Lower lobe of right lung (tissue), 2 donors: ENCODE measurements at regions not wholly inside any gene's neighbourhood (a gene's known extent, or its start where the extent isn't known, plus 50 kb on each side); places are given as distances from the start of the nearest gene placed in this dataset.

Experiments
- ATAC-seq, 2 donors: fragments of 200-7000 bp; cut with Tn5 transposase; one replicate each; pipeline ENCODE4 v1.9.1; 2020 to 2022; ENCODE audit warnings: mild to moderate bottlenecking in 2 of 2, moderate library complexity in 2 of 2
- DNase-seq: peaks from one replicate; pipeline ENCODE4 v3.0.0-alpha.2; 2020
- H3K27ac ChIP-seq: fragments of 200-600 bp; one replicate; pipeline ENCODE4 v1.8.0; 2022
- H3K27me3 ChIP-seq: fragments of 200-600 bp; one replicate; pipeline ENCODE4 v1.8.0; 2022; ENCODE audit warnings: low read depth
- H3K36me3 ChIP-seq: fragments of 200-600 bp; one replicate; pipeline ENCODE4 v1.8.0; 2022; ENCODE audit warnings: mild to moderate bottlenecking
- H3K4me1 ChIP-seq: fragments of 200-600 bp; one replicate; pipeline ENCODE4 v1.8.0; 2022
- H3K4me3 ChIP-seq: fragments of 200-600 bp; one replicate; pipeline ENCODE4 v1.8.0; 2022; ENCODE audit warnings: mild to moderate bottlenecking
- H3K9me3 ChIP-seq: fragments of 200-600 bp; one replicate; pipeline ENCODE4 v1.8.0; 2022
- intact Hi-C: fragments of 100-400 bp; cut with DNase I; formaldehyde crosslinking; loops from one replicate; pipeline ENCODE4 v1.11.0; 2022
- TF ChIP-seq, protein P1 (sequence below): fragments of 200-600 bp; IDR thresholded peaks from one replicate; pipeline ENCODE4 v1.8.0; 2022; ENCODE audit warnings: antibody characterized with exemption, mild to moderate bottlenecking
- donor health status: DM: no; HTN: yes; CAD: no; lungs with severe emphysema.

DNA sequence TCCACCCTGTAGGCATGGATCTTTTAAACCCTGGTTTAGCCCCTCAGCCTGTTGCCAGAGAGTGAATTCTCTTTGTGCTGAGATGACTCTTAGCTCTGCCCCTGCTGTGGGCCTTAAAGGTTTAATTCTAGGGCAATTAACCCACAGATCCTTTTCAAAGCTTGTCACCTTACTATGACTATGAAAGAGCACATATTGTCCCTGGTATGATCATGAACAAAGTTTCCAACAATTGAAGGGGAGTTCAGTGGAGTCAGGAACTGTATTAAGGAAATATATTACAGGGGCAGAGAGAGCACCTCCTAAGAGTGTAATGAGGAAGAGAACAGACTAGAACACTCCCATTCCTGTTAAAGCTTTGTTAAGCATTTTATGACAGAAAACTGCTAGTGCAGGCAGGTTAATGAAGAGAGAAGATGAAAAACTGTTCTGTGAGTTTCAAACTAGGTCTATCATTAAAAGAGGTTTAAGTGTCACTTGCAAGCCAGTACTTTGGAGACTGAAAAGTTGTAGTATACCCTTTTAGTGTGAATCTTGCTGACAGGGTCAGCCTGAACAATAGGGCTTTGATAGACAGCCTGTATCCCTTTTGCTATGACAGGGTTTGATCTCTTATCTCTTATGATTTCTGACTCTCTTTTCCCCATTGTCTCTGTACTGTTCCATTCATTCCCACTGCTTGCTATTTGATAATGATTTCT is 104.2 kb upstream of the ELL2 start:
- TF ChIP-seq, protein P1, sequence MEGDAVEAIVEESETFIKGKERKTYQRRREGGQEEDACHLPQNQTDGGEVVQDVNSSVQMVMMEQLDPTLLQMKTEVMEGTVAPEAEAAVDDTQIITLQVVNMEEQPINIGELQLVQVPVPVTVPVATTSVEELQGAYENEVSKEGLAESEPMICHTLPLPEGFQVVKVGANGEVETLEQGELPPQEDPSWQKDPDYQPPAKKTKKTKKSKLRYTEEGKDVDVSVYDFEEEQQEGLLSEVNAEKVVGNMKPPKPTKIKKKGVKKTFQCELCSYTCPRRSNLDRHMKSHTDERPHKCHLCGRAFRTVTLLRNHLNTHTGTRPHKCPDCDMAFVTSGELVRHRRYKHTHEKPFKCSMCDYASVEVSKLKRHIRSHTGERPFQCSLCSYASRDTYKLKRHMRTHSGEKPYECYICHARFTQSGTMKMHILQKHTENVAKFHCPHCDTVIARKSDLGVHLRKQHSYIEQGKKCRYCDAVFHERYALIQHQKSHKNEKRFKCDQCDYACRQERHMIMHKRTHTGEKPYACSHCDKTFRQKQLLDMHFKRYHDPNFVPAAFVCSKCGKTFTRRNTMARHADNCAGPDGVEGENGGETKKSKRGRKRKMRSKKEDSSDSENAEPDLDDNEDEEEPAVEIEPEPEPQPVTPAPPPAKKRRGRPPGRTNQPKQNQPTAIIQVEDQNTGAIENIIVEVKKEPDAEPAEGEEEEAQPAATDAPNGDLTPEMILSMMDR: no peak

GRCh38 chr5:96064877-96065276 is 103.2 kb upstream of the ELL2 start:
- Histone ChIP-seq H3K4me1 (peaks cover 13% of the 10 kb centered on the region), H3K27me3 (no peaks in the 10 kb centered on the region), H3K9me3 (no peaks in the 10 kb centered on the region), H3K4me3 (no peak overlapping the region), H3K27ac (no peak overlapping the region), H3K36me3 (no peaks in the 10 kb centered on the region)
- no peak for DNase-seq
- TF ChIP-seq, protein P1: no peak
- no peak for ATAC-seq
- intact Hi-C loops: no loop called here

More for the DNA sequence above, 104.2 kb upstream of the ELL2 start:
- DNase-seq (no peak), ATAC-seq (no peak)
- intact Hi-C loops: no loop called here
- H3K4me3 ChIP-seq: no peak overlapping the region
- H3K9me3 ChIP-seq: no peaks in the 10 kb centered on the region
- H3K4me1 ChIP-seq: peaks cover 13% of the 10 kb centered on the region
- H3K36me3 ChIP-seq: no peaks in the 10 kb centered on the region
- no peak overlapping the region for H3K27ac ChIP-seq
- H3K27me3 ChIP-seq: no peaks in the 10 kb centered on the region

GRCh38 chr5:96062836-96063235 is 101.2 kb upstream of the ELL2 start:
- intact Hi-C loops: no loop called here
- ATAC-seq (no peak), DNase-seq (no peak)
- Histone ChIP-seq H3K27ac (no peak overlapping the region), H3K9me3 (no peaks in the 10 kb centered on the region), H3K36me3 (no peaks in the 10 kb centered on the region), H3K4me3 (no peak overlapping the region), H3K4me1 (peaks cover 10% of the 10 kb centered on the region), H3K27me3 (no peaks in the 10 kb centered on the region)
- TF ChIP-seq, protein P1: no peak

DNA sequence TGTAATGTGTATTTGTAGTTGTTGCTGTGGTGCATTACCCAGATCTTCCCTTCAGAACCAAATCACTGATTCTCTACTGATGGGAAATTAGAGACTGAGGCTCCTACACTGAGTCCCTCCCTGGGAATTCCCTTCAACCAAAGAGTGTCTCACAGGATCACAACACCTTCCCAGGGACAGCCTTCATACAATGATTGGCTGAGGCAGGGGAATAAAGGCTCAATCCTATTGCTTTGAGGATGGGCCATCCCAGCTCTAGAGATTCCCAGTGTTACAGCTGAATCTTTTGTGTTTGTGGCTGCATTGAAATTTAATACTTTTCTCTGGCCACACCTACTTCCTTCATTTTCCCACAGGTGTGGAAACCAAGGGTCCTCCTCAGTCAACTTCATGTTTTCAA is 96.4 kb upstream of the ELL2 start:
- H3K27me3 ChIP-seq: no peaks in the 10 kb centered on the region
- H3K9me3 ChIP-seq: no peaks in the 10 kb centered on the region
- TF ChIP-seq, protein P1: no peak
- H3K4me1 ChIP-seq: no peaks in the 10 kb centered on the region
- no peaks in the 10 kb centered on the region for H3K36me3 ChIP-seq
- no peak overlapping the region for H3K4me3 ChIP-seq
- intact Hi-C loops: no loop called here
- DNase-seq (no peak), ATAC-seq (no peak)
- no peak overlapping the region for H3K27ac ChIP-seq

- TF ChIP-seq, protein P1: no peak
- Histone ChIP-seq H3K27ac (no peak overlapping the region), H3K4me1 (peaks cover 14% of the 10 kb centered on the region), H3K4me3 (no peak overlapping the region), H3K27me3 (no peaks in the 10 kb centered on the region), H3K36me3 (no peaks in the 10 kb centered on the region), H3K9me3 (no peaks in the 10 kb centered on the region)
- no peak for ATAC-seq
- no peak for DNase-seq
- intact Hi-C loops: no loop called here
These were observed 92.8 kb upstream of the ELL2 start for GRCh38 chr5:96054311-96055030.
